ENCODE measurements at regions not wholly inside any gene's neighbourhood (a gene's known extent, or its start where the extent isn't known, plus 50 kb on each side); places are given as distances from the start of the nearest gene placed in this dataset.

DNA sequence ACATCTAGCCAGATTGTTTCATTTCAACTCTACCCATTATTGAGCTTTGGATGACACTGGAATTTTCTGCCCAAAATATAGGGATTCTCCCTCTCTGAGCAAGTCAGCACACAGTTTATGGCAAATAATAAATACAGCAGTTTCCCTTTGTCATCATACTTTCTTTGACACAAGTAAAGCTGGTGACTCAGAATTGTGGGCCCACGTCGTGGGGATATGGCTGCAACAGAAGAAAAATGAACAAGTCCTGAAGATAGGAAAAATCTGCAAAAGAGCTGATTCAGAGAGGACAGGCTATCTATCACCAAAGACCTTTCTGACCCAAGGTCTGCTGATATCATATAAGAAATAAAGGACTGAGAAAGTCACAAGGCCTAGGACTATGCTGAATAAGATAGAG, 236.3 kb upstream of the ZC3H12C start:
- TF ChIP-seq EP300 (IDR thresholded peaks at IDR 0.05) (no peak), CTCF (IDR thresholded peaks at IDR 0.05) (no peak), POLR2A (IDR thresholded peaks at IDR 0.05) (no peak)
